Testis (tissue), 2 donors: ENCODE measurements at regions not wholly inside any gene's neighbourhood (a gene's known extent, or its start where the extent isn't known, plus 50 kb on each side); places are given as distances from the start of the nearest gene placed in this dataset.

ENCODE experiments used
- DNase-seq: peaks from one replicate; pipeline ENCODE4 v3.0.0-alpha.2; 2019
- H3K27ac ChIP-seq, 2 donors: fragments of 200-600 bp; sonication (generic); one replicate each; pipeline ENCODE4 v1.5.1; 2019
- H3K27me3 ChIP-seq: fragments of 200-600 bp; sonication (generic); one replicate; pipeline ENCODE4 v1.5.1; 2019
- H3K36me3 ChIP-seq: fragments of 200-600 bp; sonication (generic); one replicate; pipeline ENCODE4 v1.5.1; 2017; ENCODE audit warnings: low read depth; ENCODE audit errors: missing control alignments
- H3K4me1 ChIP-seq: fragments of 200-600 bp; sonication (generic); one replicate; pipeline ENCODE4 v1.5.1; 2019
- H3K4me3 ChIP-seq, 2 donors: fragments of 200-600 bp; sonication (generic); one replicate each; pipeline ENCODE4 v1.5.1; 2017 to 2019
- H3K9me3 ChIP-seq: fragments of 200-600 bp; sonication (generic); one replicate; pipeline ENCODE4 v1.5.1; 2017
- CTCF ChIP-seq, 3 experiments: fragments of 450-650 bp in 2 of 3; fragments of 200-600 bp in 1 of 3; sonication (generic) in 1 of 3; IDR thresholded peaks; one replicate each; pipeline ENCODE4 v1.5.1; 2016 to 2019; ENCODE audit warnings: antibody characterized with exemption in 3 of 3, mild to moderate bottlenecking in 2 of 3, moderate library complexity in 1 of 3
- POLR2A ChIP-seq: fragments of 450-650 bp; IDR thresholded peaks from one replicate; pipeline ENCODE4 v1.6.1; 2017; ENCODE audit warnings: antibody characterized with exemption, mild to moderate bottlenecking, moderate library complexity
- WGBS, 2 donors: methylation state at CpG; one replicate each; pipeline ENCODE4 v1.1.5; 2018; 5-methylcytosine and 5-hydroxymethylcytosine counted together
- intact Hi-C: fragments of 100-400 bp; cut with DNase I; formaldehyde crosslinking; loops from one replicate; pipeline ENCODE4 v1.15.1; 2023; ENCODE audit warnings: low total_unique reads

GRCh38 chr21:32099812-32100416 is 178.9 kb downstream of the MIS18A start:
- no peaks in the 10 kb centered on the region for H3K9me3 ChIP-seq
- no peak overlapping the region for H3K4me3 ChIP-seq
- 89 to 92% methylated on average over 5 of the region's 5 CpGs for WGBS, 2 donors
- no peaks in the 10 kb centered on the region for H3K4me1 ChIP-seq
- TF ChIP-seq POLR2A (no peak), CTCF (IDR thresholded peaks at IDR 0.05) (no peak)
- H3K36me3 ChIP-seq = no peaks in the 10 kb centered on the region
- DNase-seq = no peak
- intact Hi-C loops = no loop called here
- H3K27me3 ChIP-seq = no peaks in the 10 kb centered on the region
- H3K27ac ChIP-seq = no peak overlapping the region

- TF ChIP-seq CTCF (IDR thresholded peaks at IDR 0.05) (no peak), POLR2A (no peak)
- H3K9me3 ChIP-seq = no peaks in the 10 kb centered on the region
- H3K27me3 ChIP-seq = no peaks in the 10 kb centered on the region
- DNase-seq = no peak
- H3K27ac ChIP-seq = no peak overlapping the region
- no peaks in the 10 kb centered on the region for H3K36me3 ChIP-seq
- WGBS, 2 donors = 47 to 68% methylated on average over 3 of the region's 3 CpGs
- intact Hi-C loops = no loop called here
- H3K4me1 ChIP-seq = no peaks in the 10 kb centered on the region
- no peak overlapping the region for H3K4me3 ChIP-seq
Measured at GRCh38 chr21:32096411-32096810, 182.4 kb downstream of the MIS18A start.

GRCh38 chr21:32094804-32095203 is 184.0 kb downstream of the MIS18A start:
- no peaks in the 10 kb centered on the region for H3K36me3 ChIP-seq
- H3K27me3 ChIP-seq = no peaks in the 10 kb centered on the region
- no peaks in the 10 kb centered on the region for H3K9me3 ChIP-seq
- H3K4me3 ChIP-seq = no peak overlapping the region
- no peaks in the 10 kb centered on the region for H3K4me1 ChIP-seq
- WGBS, 2 donors = 47 to 59% methylated on average over 2 of the region's 2 CpGs
- no peak for DNase-seq
- H3K27ac ChIP-seq = no peak overlapping the region
- intact Hi-C loops = no loop called here
- no peak for TF ChIP-seq CTCF (IDR thresholded peaks at IDR 0.05)
- TF ChIP-seq POLR2A = no peak

GRCh38 chr21:32093646-32094462 is 185.0 kb downstream of the MIS18A start:
- Histone ChIP-seq H3K4me3 (no peak overlapping the region), H3K36me3 (no peaks in the 10 kb centered on the region), H3K27me3 (no peaks in the 10 kb centered on the region), H3K4me1 (no peaks in the 10 kb centered on the region), H3K27ac (no peak overlapping the region), H3K9me3 (no peaks in the 10 kb centered on the region)
- 89% methylated on average over 4 to 7 of the region's 7 CpGs for WGBS, 2 donors
- intact Hi-C loops = no loop called here
- DNase-seq = no peak
- TF ChIP-seq CTCF (IDR thresholded peaks at IDR 0.05) (no peak), POLR2A (no peak)
